GM18519 (cell line): ENCODE measurements at regions not wholly inside any gene's neighbourhood (a gene's known extent, or its start where the extent isn't known, plus 50 kb on each side); places are given as distances from the start of the nearest gene placed in this dataset.
A peak's percentile ranks its signal among the peaks of the same experiment; 100 is the strongest.
"Not testable (repeated sequence)": the region's sequence is repeated elsewhere in the genome, so short reads cannot be mapped to it uniquely, and the experiment has no call there.

Source experiments
- ATAC-seq: cut with Tn5 transposase; IDR thresholded peaks from one replicate; pipeline ENCODE4 v1.9.1; 2021; ENCODE audit warnings: mild to moderate bottlenecking, moderate library complexity; ENCODE audit not compliant: unreplicated experiment, low FRiP score

DNA sequence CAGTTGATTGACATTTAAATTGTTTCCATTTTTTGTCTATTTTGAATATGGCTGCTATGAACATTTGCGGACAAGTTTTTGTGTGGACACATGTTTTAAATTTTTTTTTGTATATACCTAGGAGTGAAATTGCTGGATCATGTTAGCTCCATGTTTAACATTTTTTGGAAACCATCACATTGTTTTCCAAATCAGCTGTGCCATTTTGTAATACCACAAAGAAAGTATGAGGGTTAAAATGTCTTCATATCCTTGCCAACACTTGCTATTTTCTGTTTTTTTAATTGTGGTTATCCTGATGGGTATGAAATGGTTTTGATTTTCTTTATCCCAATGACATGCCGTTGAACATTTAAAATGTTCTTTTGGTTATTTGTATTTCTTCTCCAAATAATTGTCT, 52.1 kb downstream of the CARTPT start:
- ATAC-seq = no peak

DNA sequence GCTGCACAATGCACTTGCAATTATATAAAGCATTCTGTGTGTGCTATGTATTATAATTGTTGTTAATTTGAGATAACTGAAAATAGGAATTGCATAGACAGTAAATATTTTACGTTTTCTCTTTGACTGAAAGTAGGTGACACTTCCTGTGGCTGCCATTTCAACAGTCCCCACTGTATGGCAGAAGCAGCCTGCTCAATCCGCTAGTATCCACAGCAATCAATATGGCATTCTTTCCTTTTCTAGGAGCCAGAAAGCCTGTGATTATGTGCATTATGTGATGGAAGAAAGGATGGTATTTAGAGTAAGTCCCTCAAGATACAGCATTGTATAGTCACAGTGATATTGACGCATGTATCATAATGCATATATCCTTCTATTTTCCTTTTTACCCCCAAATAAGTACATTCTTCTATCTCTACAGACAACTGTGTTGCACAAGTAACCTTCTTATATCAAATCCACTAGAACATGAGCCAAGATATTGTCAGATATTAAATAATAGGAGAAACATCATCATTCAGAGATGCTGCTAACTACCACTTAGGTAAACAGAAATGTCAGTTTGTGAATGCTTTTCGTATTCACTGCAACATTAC, 59.7 kb downstream of the CARTPT start:
- ATAC-seq = no peak

- no peak for ATAC-seq
Measured at GRCh38 chr5:71780597-71780996, 61.5 kb downstream of the CARTPT start.

GRCh38 chr5:71782393-71782770, 63.3 kb downstream of the CARTPT start:
- peak; percentile 23 for ATAC-seq

- ATAC-seq = peak; percentile 86
Measured at GRCh38 chr5:71782771-71783770, 64.0 kb downstream of the CARTPT start.

GRCh38 chr5:71783891-71784290, 64.8 kb downstream of the CARTPT start:
- ATAC-seq = no peak

DNA sequence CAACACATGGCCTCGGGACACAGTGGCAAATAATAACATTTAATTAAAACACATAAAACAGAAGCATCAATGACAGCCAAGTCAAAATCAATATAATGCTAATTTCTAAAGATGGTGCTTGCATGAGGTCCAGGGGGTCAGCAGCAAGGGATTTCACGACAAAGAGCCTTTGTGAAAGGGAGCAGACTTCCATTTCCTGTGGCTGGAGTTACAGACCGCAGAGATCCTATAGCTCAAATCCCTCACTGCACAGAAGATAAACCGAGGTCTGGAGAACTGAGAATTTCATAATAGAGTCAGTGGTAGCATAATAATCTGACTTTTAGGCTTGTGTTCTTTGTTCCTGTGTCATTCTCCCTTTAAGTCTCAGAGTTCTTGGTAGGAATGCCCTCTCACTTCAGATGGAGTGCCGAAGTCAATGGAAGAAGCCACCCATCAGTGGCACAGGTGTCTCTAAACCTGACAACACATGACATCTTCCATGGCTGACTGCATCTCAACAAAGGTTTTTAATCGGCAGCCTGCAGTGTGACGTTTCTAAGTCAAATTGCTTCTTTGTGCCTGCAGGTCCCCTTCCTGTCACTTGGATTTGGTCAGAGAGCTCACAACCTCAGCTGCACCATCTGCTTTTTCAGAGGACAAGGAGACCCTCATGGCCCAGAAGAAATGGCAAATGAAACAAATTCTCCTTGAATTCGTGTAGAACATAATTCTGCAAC, 67.4 kb downstream of the CARTPT start:
- ATAC-seq = no peak

- ATAC-seq = no peak
Measured at GRCh38 chr5:71788794-71789193, 69.7 kb downstream of the CARTPT start.

- ATAC-seq = no peak
Measured at GRCh38 chr5:71789746-71790145, 70.7 kb downstream of the CARTPT start.

DNA sequence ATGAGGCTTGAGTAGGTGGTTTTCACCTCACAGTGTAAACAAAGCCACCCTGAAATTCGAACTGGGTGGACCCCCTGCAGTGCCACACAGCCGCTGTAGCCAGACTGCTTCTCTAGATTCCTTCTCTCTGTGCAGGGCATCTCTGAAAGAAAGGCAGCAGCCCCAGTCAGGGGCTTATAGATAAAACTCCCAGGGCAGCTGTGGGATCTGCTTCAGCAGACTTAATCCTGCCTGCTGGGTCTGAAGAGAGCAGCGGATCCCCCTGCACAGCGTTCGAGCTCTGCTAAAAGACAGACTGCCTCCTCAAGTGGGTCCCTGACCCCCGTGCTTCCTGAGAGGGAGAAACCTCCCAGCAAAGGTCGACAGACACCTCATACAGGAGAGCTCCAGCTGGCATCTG, 71.4 kb downstream of the CARTPT start:
- no peak for ATAC-seq

GRCh38 chr5:71792041-71792440, 73.0 kb downstream of the CARTPT start:
- ATAC-seq = not testable (repeated sequence)

- ATAC-seq = no peak
Measured at GRCh38 chr5:71794061-71794695, 75.1 kb downstream of the CARTPT start.

DNA sequence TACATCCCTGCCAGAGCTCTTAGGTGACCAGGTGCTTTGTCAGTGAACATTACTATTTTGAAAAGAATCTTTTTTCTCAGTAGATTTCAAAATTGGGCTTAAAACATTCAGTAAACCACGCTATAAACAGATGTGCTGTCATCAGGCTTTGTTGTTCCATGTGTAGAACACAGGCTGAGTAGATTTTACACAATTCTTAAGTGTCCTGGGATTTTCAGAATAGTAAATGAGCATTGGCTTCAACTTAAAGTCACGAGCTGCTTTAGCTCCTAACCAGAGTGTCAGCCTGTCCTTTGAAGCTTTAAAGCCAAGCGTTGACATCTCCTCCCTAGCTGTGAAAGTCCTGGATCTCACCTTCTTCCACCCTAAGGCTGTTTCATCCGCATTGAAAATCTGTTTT, 83.6 kb downstream of the CARTPT start:
- no peak for ATAC-seq

- no peak for ATAC-seq
Measured at GRCh38 chr5:71806711-71807110, 87.6 kb downstream of the CARTPT start.

DNA sequence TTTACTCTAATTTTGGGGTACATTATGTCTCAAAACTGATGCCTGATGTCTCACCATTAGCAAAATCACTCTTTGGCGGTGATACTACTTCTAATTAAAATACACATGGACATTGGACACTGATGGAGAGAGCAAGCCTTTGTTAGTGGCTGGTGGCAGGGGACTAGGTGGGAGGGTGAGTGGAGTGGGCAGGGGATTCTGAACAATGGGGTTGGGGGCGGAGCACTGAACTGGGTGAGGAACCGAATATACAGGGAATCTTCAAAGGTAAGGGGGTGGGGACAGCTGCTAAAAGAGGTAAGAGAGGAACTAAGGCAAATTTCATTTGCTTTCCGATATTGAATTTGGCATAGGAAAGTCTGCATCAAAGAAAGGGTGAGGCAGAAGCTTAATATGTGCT, 88.8 kb downstream of the CARTPT start:
- no peak for ATAC-seq

DNA sequence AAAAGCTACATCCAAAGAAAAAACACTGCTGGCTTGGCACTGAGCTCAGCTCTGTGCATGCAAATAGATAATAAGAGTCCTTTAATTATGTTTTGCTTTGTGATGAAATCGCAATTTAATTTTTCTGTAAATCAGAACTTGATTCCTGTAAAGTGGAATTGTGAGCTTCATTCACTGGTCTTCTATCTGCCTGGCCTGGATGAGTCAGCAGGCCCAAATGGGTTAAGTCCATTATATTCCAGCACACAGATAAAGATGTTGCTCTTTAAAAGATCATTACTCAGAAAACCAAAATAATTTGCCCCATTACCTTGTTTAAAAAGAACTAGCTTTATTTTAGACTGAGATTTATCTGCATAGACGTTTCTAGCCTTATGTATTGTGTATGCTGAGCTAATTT, 90.4 kb downstream of the CARTPT start:
- no peak for ATAC-seq

DNA sequence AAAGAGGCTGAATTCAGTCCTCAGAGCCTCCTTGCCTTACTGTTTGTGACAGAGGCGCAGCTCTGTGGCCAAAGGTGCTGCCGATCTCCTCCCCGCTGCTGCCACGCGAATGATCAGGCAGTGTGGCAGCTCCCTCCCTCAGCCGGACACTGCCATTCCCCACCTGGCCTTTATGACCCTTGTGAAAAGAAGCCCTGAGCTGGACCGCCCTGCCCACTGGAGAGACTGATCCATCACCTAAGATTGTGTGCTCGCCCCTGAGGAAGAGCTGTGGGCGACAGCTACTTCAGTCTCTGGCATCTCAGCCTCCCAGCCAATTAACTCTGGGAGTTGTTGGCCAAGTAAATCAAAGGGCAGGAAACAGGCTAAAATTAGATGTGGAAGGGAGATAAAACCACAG, 90.9 kb downstream of the CARTPT start:
- no peak for ATAC-seq

GRCh38 chr5:71810471-71811195, 91.6 kb downstream of the CARTPT start:
- no peak for ATAC-seq

- ATAC-seq = no peak
Measured at GRCh38 chr5:71811779-71812178, 92.7 kb downstream of the CARTPT start.

GRCh38 chr5:71816307-71816706, 97.2 kb downstream of the CARTPT start:
- no peak for ATAC-seq
